IMR-90 (cell line): ENCODE measurements at regions not wholly inside any gene's neighbourhood (a gene's known extent, or its start where the extent isn't known, plus 50 kb on each side); places are given as distances from the start of the nearest gene placed in this dataset.

Source experiments
- ATAC-seq: fragments of 200-7000 bp; cut with Tn5 transposase; 2 replicates; pipeline ENCODE4 v1.9.1; 2020; ENCODE audit warnings: low read depth, mild to moderate bottlenecking, moderate library complexity
- BruUV-seq: library from RNA; stranded (reverse); fragments of 400-500 nt; replicated peaks from 2 replicates; lab custom pipeline; 2021; lab: Mats Ljungman, UMichigan
- CTCF ChIA-PET: fragments of 300-600 bp; formaldehyde crosslinking; extraction: SDS; loops from one replicate; lab custom pipeline; 2021; ENCODE audit warnings: antibody characterized with exemption; lab: Yijun Ruan, JAX
- POLR2A ChIA-PET: fragments of 300-600 bp; sonication (Branson Sonifier 250); formaldehyde crosslinking; loops from one replicate; lab custom pipeline; 2022; ENCODE audit warnings: antibody characterized with exemption; ENCODE audit not compliant: unreplicated experiment; lab: Charles Lee
- DNase-seq: peaks from one replicate; pipeline ENCODE4 v3.0.0; 2013
- H2AFZ ChIP-seq: replicated peaks from 2 replicates; pipeline ENCODE3; 2013; ENCODE audit warnings: low read length, mild to moderate bottlenecking; ENCODE audit not compliant: poor library complexity
- H2AK5ac ChIP-seq: 2 replicates; pipeline ENCODE4 v1.6.1; 2013; ENCODE audit warnings: low read depth, low read length, inconsistent platforms
- H2AK9ac ChIP-seq: replicated peaks from 2 replicates; pipeline ENCODE3; 2013; ENCODE audit warnings: mild to moderate bottlenecking, low read depth, low read length, moderate library complexity; ENCODE audit not compliant: poor library complexity
- H2BK120ac ChIP-seq: 2 replicates; pipeline ENCODE4 v1.6.1; 2013; ENCODE audit warnings: low read depth, low read length, inconsistent platforms
- H2BK15ac ChIP-seq: 3 replicates; pipeline ENCODE4 v1.6.1; 2013; ENCODE audit warnings: low read depth, low read length, inconsistent platforms
- H2BK20ac ChIP-seq: 2 replicates; pipeline ENCODE4 v1.6.1; 2013; ENCODE audit warnings: low read depth, mild to moderate bottlenecking, inconsistent platforms, low read length, moderate library complexity
- H2BK5ac ChIP-seq: 2 replicates; pipeline ENCODE4 v1.6.1; 2013; ENCODE audit warnings: mild to moderate bottlenecking, low read depth, low read length, inconsistent platforms; ENCODE audit not compliant: poor library complexity, severe bottlenecking
- H3K14ac ChIP-seq: replicated peaks from 2 replicates; pipeline ENCODE4 v1.6.1; 2013; ENCODE audit warnings: low read depth, low read length, inconsistent platforms
- H3K18ac ChIP-seq: 2 replicates; pipeline ENCODE4 v1.6.1; 2013; ENCODE audit warnings: low read depth, low read length, control low read depth
- H3K23ac ChIP-seq: 2 replicates; pipeline ENCODE4 v1.6.1; 2013; ENCODE audit warnings: low read depth, low read length, inconsistent platforms
- H3K27ac ChIP-seq: 2 replicates; pipeline ENCODE4 v1.5.1; 2013; ENCODE audit warnings: mild to moderate bottlenecking, control low read depth, low read length; ENCODE audit not compliant: insufficient read depth
- H3K27me3 ChIP-seq: 2 replicates; pipeline ENCODE4 v1.6.1; 2013; ENCODE audit warnings: low read length; ENCODE audit not compliant: control insufficient read depth, insufficient read depth
- H3K36me3 ChIP-seq: 2 replicates; pipeline ENCODE4 v1.6.1; 2013; ENCODE audit warnings: low read length, mixed read lengths; ENCODE audit not compliant: control insufficient read depth, insufficient read depth
- H3K4ac ChIP-seq: 2 replicates; pipeline ENCODE4 v1.6.1; 2013; ENCODE audit warnings: low read depth, low read length, inconsistent platforms
- H3K4me1 ChIP-seq: 2 replicates; pipeline ENCODE4 v1.6.1; 2013; ENCODE audit warnings: low read length, mixed read lengths; ENCODE audit not compliant: control insufficient read depth, insufficient read depth
- H3K4me2 ChIP-seq: 2 replicates; pipeline ENCODE4 v1.6.1; 2013; ENCODE audit warnings: low read depth, mild to moderate bottlenecking, control low read depth, low read length, moderate library complexity
- H3K4me3 ChIP-seq: 2 replicates; pipeline ENCODE4 v1.5.1; 2013; ENCODE audit warnings: low read depth, mild to moderate bottlenecking, control low read depth, low read length, moderate library complexity; ENCODE audit not compliant: insufficient read depth
- H3K56ac ChIP-seq: 2 replicates; pipeline ENCODE4 v1.6.1; 2013; ENCODE audit warnings: low read length, inconsistent platforms; ENCODE audit not compliant: insufficient read depth; ENCODE audit errors: extremely low read depth
- H3K79me1 ChIP-seq, 2 experiments: 2 replicates each; pipeline ENCODE4 v1.6.1; 2013; ENCODE audit warnings: low read length in 2 of 2, inconsistent platforms in 1 of 2, low read depth in 1 of 2
- H3K9ac ChIP-seq: 2 replicates; pipeline ENCODE4 v1.6.1; 2013; ENCODE audit warnings: low read depth, low read length, control low read depth
- H3K9me1 ChIP-seq: 2 replicates; pipeline ENCODE4 v1.6.1; 2013; ENCODE audit warnings: low read length, inconsistent platforms; ENCODE audit not compliant: insufficient read depth
- H3K9me3 ChIP-seq: 2 replicates; pipeline ENCODE4 v1.6.1; 2013; ENCODE audit warnings: low read length; ENCODE audit not compliant: control insufficient read depth, insufficient read depth
- H4K20me1 ChIP-seq: 2 replicates; pipeline ENCODE4 v1.6.1; 2013; ENCODE audit warnings: low read length, inconsistent platforms; ENCODE audit not compliant: insufficient read depth
- H4K5ac ChIP-seq: 2 replicates; pipeline ENCODE4 v1.6.1; 2013; ENCODE audit warnings: mild to moderate bottlenecking, low read depth, low read length, control low read depth
- H4K8ac ChIP-seq, 2 experiments: 2 replicates each; pipeline ENCODE4 v1.6.1; 2013; ENCODE audit warnings: low read depth in 2 of 2, low read length in 2 of 2, control low read depth in 1 of 2, inconsistent platforms in 1 of 2
- H4K91ac ChIP-seq: 2 replicates; pipeline ENCODE4 v1.6.1; 2013; ENCODE audit warnings: low read depth, low read length, inconsistent platforms; ENCODE audit not compliant: insufficient read depth
- BHLHE40 ChIP-seq: fragments of 150-350 bp; IDR thresholded peaks from 2 replicates; pipeline ENCODE4 v1.6.1; 2016; ENCODE audit warnings: mild to moderate bottlenecking, low read depth, low read length
- CEBPB ChIP-seq: IDR thresholded peaks from 2 replicates; pipeline ENCODE4 v1.6.1; 2012; ENCODE audit warnings: low read depth, low read length, improper control_type of control experiment
- CHD1 ChIP-seq: IDR thresholded peaks from 2 replicates; pipeline ENCODE4 v1.6.1; 2012; ENCODE audit warnings: low read depth, low read length, improper control_type of control experiment
- CTCF ChIP-seq: conservative IDR thresholded peaks from 2 replicates; pipeline ENCODE4 v1.5.1; 2012; ENCODE audit warnings: mild to moderate bottlenecking, low read depth, low read length, improper control_type of control experiment
- ELK1 ChIP-seq: fragments of 150-350 bp; IDR thresholded peaks from 2 replicates; pipeline ENCODE4 v1.6.1; 2016; ENCODE audit warnings: low read depth, mild to moderate bottlenecking, low read length, moderate library complexity, borderline replicate concordance
- FOS ChIP-seq: fragments of 150-350 bp; IDR thresholded peaks from 2 replicates; pipeline ENCODE4 v1.6.1; 2016; ENCODE audit warnings: low read depth, low read length
- MAFK ChIP-seq: IDR thresholded peaks from 2 replicates; pipeline ENCODE4 v1.6.1; 2012; ENCODE audit warnings: low read depth, low read length, improper control_type of control experiment
- MAZ ChIP-seq: IDR thresholded peaks from 2 replicates; pipeline ENCODE4 v1.6.1; 2012; ENCODE audit warnings: low read depth, mild to moderate bottlenecking, low read length, improper control_type of control experiment, moderate library complexity, borderline replicate concordance
- MXI1 ChIP-seq: IDR thresholded peaks from 2 replicates; pipeline ENCODE4 v1.6.1; 2012; ENCODE audit warnings: low read depth, mild to moderate bottlenecking, low read length, moderate library complexity, borderline replicate concordance
- NFE2L2 ChIP-seq: fragments of 150-350 bp; IDR thresholded peaks from 2 replicates; pipeline ENCODE4 v1.6.1; 2016; ENCODE audit warnings: low read depth, mild to moderate bottlenecking, low read length
- POLR2A ChIP-seq: IDR thresholded peaks from 2 replicates; pipeline ENCODE4 v1.6.1; 2012; ENCODE audit warnings: mild to moderate bottlenecking, low read depth, low read length
- RAD21 ChIP-seq: IDR thresholded peaks from 2 replicates; pipeline ENCODE4 v1.6.1; 2012; ENCODE audit warnings: low read length, improper control_type of control experiment
- RCOR1 ChIP-seq: IDR thresholded peaks from 2 replicates; pipeline ENCODE4 v1.6.1; 2012; ENCODE audit warnings: mild to moderate bottlenecking, low read length, improper control_type of control experiment; ENCODE audit not compliant: insufficient replicate concordance
- RFX5 ChIP-seq: IDR thresholded peaks from 2 replicates; pipeline ENCODE4 v1.8.0; 2012; ENCODE audit warnings: low read depth, mild to moderate bottlenecking, low read length, moderate library complexity
- SMC3 ChIP-seq: fragments of 150-350 bp; IDR thresholded peaks from 2 replicates; pipeline ENCODE4 v1.6.1; 2016; ENCODE audit warnings: low read depth, mild to moderate bottlenecking, antibody characterized with exemption, low read length, moderate library complexity
- USF2 ChIP-seq: fragments of 150-350 bp; IDR thresholded peaks from 2 replicates; pipeline ENCODE4 v1.6.1; 2017; ENCODE audit warnings: mild to moderate bottlenecking, antibody characterized with exemption, low read length, low read depth
- WGBS, 2 experiments: methylation state at CpG; one replicate each; pipeline versions ENCODE4 v1.1.5 to v1.1.7; 2013; ENCODE audit warnings: missing lambda C conversion rate in 2 of 2; ENCODE audit not compliant: insufficient read length in 1 of 2; ENCODE audit errors: extremely low coverage in 2 of 2; 5-methylcytosine and 5-hydroxymethylcytosine counted together
- dilution Hi-C: fragments of 300-500 bp; cut with HindIII; formaldehyde crosslinking; loops from one replicate; pipeline ENCODE4 v1.14.3; 2018; ENCODE audit warnings: low sequenced_read_pairs; ENCODE audit not compliant: unreplicated experiment
- in situ Hi-C: fragments of 300-500 bp; cut with MboI; formaldehyde crosslinking; loops from 3 replicates; pipeline ENCODE4 v1.14.3; 2019; ENCODE audit warnings: low sequenced_read_pairs, inconsistent platforms, mixed read lengths
- intact Hi-C: fragments of 100-400 bp; cut with micrococcal nuclease; formaldehyde crosslinking; loops from 2 replicates; pipeline ENCODE4 v1.10.0; 2022

DNA sequence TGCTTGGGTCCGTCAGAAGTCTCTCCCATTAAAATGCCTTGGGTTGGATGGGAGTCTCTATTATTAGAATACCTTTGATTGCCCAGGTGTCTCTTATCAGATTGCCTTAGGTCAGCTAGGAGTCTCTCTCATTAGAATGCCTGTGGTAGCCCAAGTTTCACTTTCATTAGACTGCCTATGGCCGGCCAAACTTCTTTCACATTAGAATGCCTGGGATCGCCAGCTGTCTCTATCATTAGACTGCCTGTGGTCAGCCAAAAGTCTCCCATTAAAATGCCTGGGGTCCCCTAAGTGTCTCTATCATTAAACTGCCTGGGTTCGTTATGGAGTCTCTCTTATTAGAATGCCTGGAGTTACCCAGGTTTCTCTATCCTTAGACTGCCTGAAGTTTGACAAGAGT lies 1476.7 kb downstream of the UQCRFS1 start:
- no TSS peak for BruUV-seq
- Histone ChIP-seq H3K23ac (no peak overlapping the region), H2AFZ (no peak overlapping the region), H2BK120ac (no peak overlapping the region), H3K4me2 (no peak overlapping the region), H3K56ac (no peak overlapping the region), H3K4ac (no peak overlapping the region), H4K91ac (no peak overlapping the region), H3K14ac (no peak overlapping the region), H3K79me1 (no peaks in the 10 kb centered on the region), H4K5ac (no peak overlapping the region), H3K27ac (no peak overlapping the region), H3K4me3 (no peak overlapping the region), H2AK9ac (no peak overlapping the region), H2BK20ac (no peak overlapping the region), H2BK5ac (no peak overlapping the region), H3K36me3 (no peaks in the 10 kb centered on the region), H3K9me3 (no peaks in the 10 kb centered on the region), H4K8ac (no peak overlapping the region), H3K4me1 (no peaks in the 10 kb centered on the region), H3K27me3 (no peaks in the 10 kb centered on the region), H3K9me1 (no peaks in the 10 kb centered on the region), H3K18ac (no peak overlapping the region), H3K9ac (no peak overlapping the region), H2AK5ac (no peak overlapping the region), H4K20me1 (no peaks in the 10 kb centered on the region), H2BK15ac (no peak overlapping the region)
- CTCF ChIA-PET: no interaction called here
- TF ChIP-seq RAD21 (no peak), FOS (no peak), RFX5 (no peak), CEBPB (no peak), POLR2A (no peak), MAZ (no peak), ELK1 (no peak), CTCF (no peak), NFE2L2 (no peak), USF2 (no peak), MXI1 (no peak), BHLHE40 (no peak), CHD1 (no peak), MAFK (no peak), SMC3 (no peak), RCOR1 (no peak)
- no peak for ATAC-seq
- DNase-seq: no peak
- dilution Hi-C loops (no loop called here), intact Hi-C loops (no loop called here), in situ Hi-C loops (no loop called here)
- POLR2A ChIA-PET: no interaction called here
- WGBS, 2 experiments: 80% methylated on average over 1 of the region's 4 CpGs; no CpG with 5 or more reads in 1 of the 2 experiments
